GM20000 (cell line): ENCODE measurements at regions not wholly inside any gene's neighbourhood (a gene's known extent, or its start where the extent isn't known, plus 50 kb on each side); places are given as distances from the start of the nearest gene placed in this dataset.

ENCODE experiments used
- DNase-seq: peaks from one replicate; pipeline ENCODE4 v3.0.0; 2012; ENCODE audit warnings: low spot score
- CTCF ChIP-seq: IDR thresholded peaks from 2 replicates; pipeline ENCODE4 v1.5.1; 2012; ENCODE audit warnings: mild to moderate bottlenecking, control low read depth; ENCODE audit errors: extremely low read depth, missing control alignments

- no peak for DNase-seq
- no peak for TF ChIP-seq CTCF
Measured at GRCh38 chr3:193124861-193125260, 116.2 kb upstream of the PLAAT1 start.

GRCh38 chr3:193129607-193130006 lies 111.4 kb upstream of the PLAAT1 start:
- DNase-seq: no peak
- TF ChIP-seq CTCF: no peak

- no peak for TF ChIP-seq CTCF
- no peak for DNase-seq
Measured at GRCh38 chr3:193130576-193130975, 110.4 kb upstream of the PLAAT1 start.

GRCh38 chr3:193132241-193132640 lies 108.8 kb upstream of the PLAAT1 start:
- DNase-seq: no peak
- no peak for TF ChIP-seq CTCF

GRCh38 chr3:193132964-193133363 lies 108.1 kb upstream of the PLAAT1 start:
- no peak for TF ChIP-seq CTCF
- DNase-seq: no peak

GRCh38 chr3:193134856-193135255 lies 106.2 kb upstream of the PLAAT1 start:
- DNase-seq: no peak

GRCh38 chr3:193140381-193140780 lies 100.6 kb upstream of the PLAAT1 start:
- no peak for TF ChIP-seq CTCF
- no peak for DNase-seq

More at GRCh38 chr3:193134856-193135255, 106.2 kb upstream of the PLAAT1 start:
- TF ChIP-seq CTCF: no peak
